CD4-positive, alpha-beta T cell (primary cell): ENCODE measurements at regions not wholly inside any gene's neighbourhood (a gene's known extent, or its start where the extent isn't known, plus 50 kb on each side); places are given as distances from the start of the nearest gene placed in this dataset.
A peak's percentile ranks its signal among the peaks of the same experiment; 100 is the strongest.

Experiments used
- ATAC-seq: fragments of 200-7000 bp; cut with Tn5 transposase; one replicate; pipeline ENCODE4 v1.10.0; 2022; ENCODE audit warnings: mild to moderate bottlenecking; ENCODE audit not compliant: poor library complexity
- CTCF ChIA-PET: fragments of 350-600 bp; sonication (Branson Sonifier 250); formaldehyde crosslinking; loops from one replicate; lab custom pipeline; 2021; ENCODE audit warnings: antibody characterized with exemption, inconsistent platforms; lab: Charles Lee
- POLR2A ChIA-PET: fragments of 350-600 bp; sonication (Branson Sonifier 250); formaldehyde crosslinking; loops from one replicate; lab custom pipeline; 2021; ENCODE audit warnings: antibody characterized with exemption, inconsistent platforms; lab: Charles Lee
- DNase-seq, 14 experiments: peaks; one replicate each; pipeline ENCODE4 v3.0.0-alpha.2; 2013 to 2020; ENCODE audit warnings: mixed read lengths in 2 of 14
- H3K27ac ChIP-seq, 2 donors: one replicate each; pipeline versions ENCODE4 v1.5.1 to v1.7.0; 2013; ENCODE audit warnings: low read length in 2 of 2, low read depth in 1 of 2, mild to moderate bottlenecking in 1 of 2
- H3K27me3 ChIP-seq, 2 experiments: 1 replicate in 1 of 2; 2 replicates in 1 of 2; pipeline versions ENCODE4 v1.6.1 to v1.7.0; 2013; ENCODE audit warnings: low read length in 2 of 2, control low read depth in 1 of 2, mild to moderate bottlenecking in 1 of 2, moderate library complexity in 1 of 2; ENCODE audit not compliant: insufficient read depth in 2 of 2, control insufficient read depth in 1 of 2
- H3K36me3 ChIP-seq: one replicate; pipeline ENCODE4 v1.6.1; 2013; ENCODE audit warnings: low read length, control low read depth; ENCODE audit not compliant: insufficient read depth
- H3K4me1 ChIP-seq: one replicate; pipeline ENCODE4 v1.6.1; 2013; ENCODE audit warnings: low read length, control low read depth; ENCODE audit not compliant: insufficient read depth
- H3K4me3 ChIP-seq: one replicate; pipeline ENCODE4 v1.5.1; 2013; ENCODE audit warnings: mild to moderate bottlenecking, low read length, moderate library complexity
- H3K9me3 ChIP-seq, 2 experiments: 1 replicate in 1 of 2; 2 replicates in 1 of 2; pipeline versions ENCODE4 v1.6.1 to v1.7.0; 2013; ENCODE audit warnings: low read length in 2 of 2, mild to moderate bottlenecking in 2 of 2, control low read depth in 1 of 2, moderate library complexity in 1 of 2; ENCODE audit not compliant: control insufficient read depth in 1 of 2, insufficient read depth in 1 of 2
- H3K27ac Mint-ChIP-seq: one replicate; pipeline ENCODE4 v1.8.0; 2020; ENCODE audit warnings: mixed read lengths
- H3K27me3 Mint-ChIP-seq: one replicate; pipeline ENCODE4 v1.8.0; 2021; ENCODE audit warnings: mixed read lengths
- H3K36me3 Mint-ChIP-seq: one replicate; pipeline ENCODE4 v1.8.0; 2021; ENCODE audit warnings: low read depth, mixed read lengths
- H3K4me1 Mint-ChIP-seq: one replicate; pipeline ENCODE4 v1.8.0; 2021; ENCODE audit warnings: low read depth, mixed read lengths
- H3K4me3 Mint-ChIP-seq: one replicate; pipeline ENCODE4 v1.8.0; 2020; ENCODE audit warnings: mild to moderate bottlenecking, mixed read lengths
- H3K9me3 Mint-ChIP-seq: one replicate; pipeline ENCODE4 v1.8.0; 2020; ENCODE audit warnings: mixed read lengths
- intact Hi-C, 2 experiments: fragments of 100-400 bp; cut with DNase I in 1 of 2; cut with micrococcal nuclease in 1 of 2; formaldehyde crosslinking; loops; one replicate each; pipeline versions ENCODE4 v1.15.1 to v1.9.0; 2023 to 2025; cut with DNase I, micrococcal nuclease
- TF ChIP-seq, protein P1 (sequence below): fragments of 200-600 bp; IDR thresholded peaks from one replicate; pipeline ENCODE4 v1.8.0; 2022; ENCODE audit warnings: antibody characterized with exemption, mild to moderate bottlenecking

DNA sequence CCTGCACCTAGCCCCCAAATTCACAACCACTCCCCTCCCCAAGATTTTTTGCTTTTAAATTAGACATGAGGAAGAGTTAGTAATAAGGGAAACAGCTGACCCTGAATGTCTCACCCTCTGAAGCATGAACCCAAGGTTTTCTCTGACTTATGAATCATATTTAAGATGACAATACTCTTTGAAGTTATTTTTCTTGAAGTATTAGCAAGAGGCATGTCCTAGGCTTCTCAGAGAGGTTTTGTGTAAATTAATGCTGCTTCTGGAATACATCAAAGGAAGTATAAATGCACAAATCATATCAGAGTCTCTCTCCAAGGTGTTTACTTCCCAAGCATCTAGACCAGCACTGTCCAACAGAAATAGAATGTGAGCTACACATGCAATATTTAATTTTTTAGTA lies 408.1 kb upstream of the MARCKS start:
- Mint-ChIP-seq H3K27me3 (no peaks in the 10 kb centered on the region), H3K9me3 (no peaks in the 10 kb centered on the region), H3K27ac (no peak overlapping the region), H3K36me3 (no peaks in the 10 kb centered on the region), H3K4me1 (no peaks in the 10 kb centered on the region), H3K4me3 (no peak overlapping the region)
- TF ChIP-seq, protein P1, sequence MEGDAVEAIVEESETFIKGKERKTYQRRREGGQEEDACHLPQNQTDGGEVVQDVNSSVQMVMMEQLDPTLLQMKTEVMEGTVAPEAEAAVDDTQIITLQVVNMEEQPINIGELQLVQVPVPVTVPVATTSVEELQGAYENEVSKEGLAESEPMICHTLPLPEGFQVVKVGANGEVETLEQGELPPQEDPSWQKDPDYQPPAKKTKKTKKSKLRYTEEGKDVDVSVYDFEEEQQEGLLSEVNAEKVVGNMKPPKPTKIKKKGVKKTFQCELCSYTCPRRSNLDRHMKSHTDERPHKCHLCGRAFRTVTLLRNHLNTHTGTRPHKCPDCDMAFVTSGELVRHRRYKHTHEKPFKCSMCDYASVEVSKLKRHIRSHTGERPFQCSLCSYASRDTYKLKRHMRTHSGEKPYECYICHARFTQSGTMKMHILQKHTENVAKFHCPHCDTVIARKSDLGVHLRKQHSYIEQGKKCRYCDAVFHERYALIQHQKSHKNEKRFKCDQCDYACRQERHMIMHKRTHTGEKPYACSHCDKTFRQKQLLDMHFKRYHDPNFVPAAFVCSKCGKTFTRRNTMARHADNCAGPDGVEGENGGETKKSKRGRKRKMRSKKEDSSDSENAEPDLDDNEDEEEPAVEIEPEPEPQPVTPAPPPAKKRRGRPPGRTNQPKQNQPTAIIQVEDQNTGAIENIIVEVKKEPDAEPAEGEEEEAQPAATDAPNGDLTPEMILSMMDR: no peak
- ChIA-PET POLR2A (no interaction called here), CTCF (no interaction called here)
- DNase-seq: peak in 2 of 14 experiments; percentile 8 to 14
- Histone ChIP-seq H3K4me1 (no peaks in the 10 kb centered on the region), H3K27me3 (no peaks in the 10 kb centered on the region), H3K9me3 (no peaks in the 10 kb centered on the region), H3K27ac (no peak overlapping the region), H3K36me3 (no peaks in the 10 kb centered on the region), H3K4me3 (no peak overlapping the region)
- intact Hi-C loops: no loop called here
- no peak for ATAC-seq

DNA sequence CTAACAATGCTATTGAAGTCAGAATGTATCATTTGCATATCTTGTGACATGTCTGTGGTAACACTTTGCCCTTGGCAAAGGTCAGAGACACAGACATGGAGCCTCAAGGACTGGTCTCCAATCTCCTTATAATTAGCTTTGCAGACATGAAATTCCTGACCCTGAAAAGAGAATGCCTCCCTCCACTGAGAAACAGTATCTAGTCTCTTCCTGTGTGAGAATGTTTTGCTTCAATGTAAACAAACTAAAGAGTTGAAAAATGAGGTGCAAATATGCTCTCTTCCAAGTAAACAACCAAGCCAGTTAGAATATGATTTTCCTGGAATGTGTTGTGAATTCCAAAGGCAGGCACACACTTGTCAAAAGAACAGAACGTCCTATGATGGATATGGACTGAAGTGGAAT lies 407.1 kb upstream of the MARCKS start:
- ATAC-seq: no peak
- ChIA-PET CTCF (no interaction called here), POLR2A (no interaction called here)
- Histone ChIP-seq H3K36me3 (no peaks in the 10 kb centered on the region), H3K4me3 (no peak overlapping the region), H3K27me3 (no peaks in the 10 kb centered on the region), H3K27ac (no peak overlapping the region), H3K4me1 (no peaks in the 10 kb centered on the region), H3K9me3 (no peaks in the 10 kb centered on the region)
- Mint-ChIP-seq H3K4me1 (no peaks in the 10 kb centered on the region), H3K36me3 (no peaks in the 10 kb centered on the region), H3K27ac (no peak overlapping the region), H3K9me3 (no peaks in the 10 kb centered on the region), H3K4me3 (no peak overlapping the region), H3K27me3 (no peaks in the 10 kb centered on the region)
- TF ChIP-seq, protein P1: no peak
- intact Hi-C loops: no loop called here
- DNase-seq: no peak

DNA sequence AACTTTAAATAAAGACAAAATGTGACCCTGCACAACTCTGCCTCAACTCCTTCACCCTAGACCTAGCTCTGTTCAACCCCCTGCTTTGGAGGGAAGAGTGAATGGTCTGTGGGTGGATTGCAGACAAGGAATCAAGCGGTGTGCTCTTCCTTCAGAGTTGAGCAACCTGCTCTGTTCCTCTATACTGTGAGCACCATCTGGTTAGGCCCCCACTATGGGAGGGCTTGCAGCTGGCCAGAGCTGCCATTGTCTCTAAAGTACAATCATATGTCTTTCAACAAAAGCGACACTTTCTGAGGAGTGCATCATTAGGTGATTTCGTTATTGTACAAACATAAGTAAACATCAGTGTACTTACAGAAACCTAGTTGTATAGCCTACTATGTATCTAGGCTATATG lies 406.1 kb upstream of the MARCKS start:
- H3K4me3 Mint-ChIP-seq: no peak overlapping the region
- H3K36me3 Mint-ChIP-seq: no peaks in the 10 kb centered on the region
- no peak overlapping the region for H3K27ac Mint-ChIP-seq
- no peak overlapping the region for H3K27ac ChIP-seq
- intact Hi-C loops: no loop called here
- no peaks in the 10 kb centered on the region for H3K27me3 Mint-ChIP-seq
- H3K4me1 Mint-ChIP-seq: no peaks in the 10 kb centered on the region
- POLR2A ChIA-PET: no interaction called here
- CTCF ChIA-PET: no interaction called here
- no peaks in the 10 kb centered on the region for H3K27me3 ChIP-seq
- H3K4me1 ChIP-seq: no peaks in the 10 kb centered on the region
- TF ChIP-seq, protein P1: no peak
- no peaks in the 10 kb centered on the region for H3K9me3 ChIP-seq
- H3K36me3 ChIP-seq: no peaks in the 10 kb centered on the region
- no peak for DNase-seq
- no peaks in the 10 kb centered on the region for H3K9me3 Mint-ChIP-seq
- no peak overlapping the region for H3K4me3 ChIP-seq
- no peak for ATAC-seq
